ENCODE measurements at regions not wholly inside any gene's neighbourhood (a gene's known extent, or its start where the extent isn't known, plus 50 kb on each side); places are given as distances from the start of the nearest gene placed in this dataset.
"Not testable (repeated sequence)": the region's sequence is repeated elsewhere in the genome, so short reads cannot be mapped to it uniquely, and the experiment has no call there.

DNA sequence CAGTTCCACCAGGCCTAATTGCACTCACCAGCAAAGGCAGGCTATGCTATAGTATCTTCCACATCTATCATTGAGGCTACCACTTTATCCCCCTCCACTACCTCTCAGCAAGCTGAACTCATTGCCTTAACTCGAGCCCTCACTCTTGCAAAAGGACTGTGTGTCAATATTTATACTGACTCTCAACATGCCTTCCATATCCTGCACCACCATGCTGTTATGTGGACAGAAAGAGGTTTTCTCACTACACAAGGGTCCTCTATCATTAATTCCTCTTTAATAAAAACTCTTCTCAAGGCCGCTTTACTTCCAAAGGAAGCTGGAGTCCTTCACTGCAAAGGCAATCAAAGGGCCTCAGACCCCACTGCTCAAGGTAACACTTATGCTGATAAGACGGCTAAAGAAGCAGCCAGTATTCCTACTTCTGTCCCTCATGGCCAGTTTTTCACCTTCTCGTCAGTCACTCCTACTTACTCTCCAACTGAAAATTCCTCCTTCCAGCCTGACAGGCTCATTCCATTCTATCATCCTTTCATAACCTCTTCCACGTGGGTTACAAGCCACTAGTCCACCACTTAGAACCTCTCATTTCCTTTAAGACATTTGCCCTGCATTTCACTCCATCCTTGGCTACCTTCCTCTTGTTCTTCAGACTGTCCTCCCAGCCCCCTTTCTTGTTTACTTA, 1110.9 kb upstream of the TMEM132C start:
- TF ChIP-seq, protein P1, sequence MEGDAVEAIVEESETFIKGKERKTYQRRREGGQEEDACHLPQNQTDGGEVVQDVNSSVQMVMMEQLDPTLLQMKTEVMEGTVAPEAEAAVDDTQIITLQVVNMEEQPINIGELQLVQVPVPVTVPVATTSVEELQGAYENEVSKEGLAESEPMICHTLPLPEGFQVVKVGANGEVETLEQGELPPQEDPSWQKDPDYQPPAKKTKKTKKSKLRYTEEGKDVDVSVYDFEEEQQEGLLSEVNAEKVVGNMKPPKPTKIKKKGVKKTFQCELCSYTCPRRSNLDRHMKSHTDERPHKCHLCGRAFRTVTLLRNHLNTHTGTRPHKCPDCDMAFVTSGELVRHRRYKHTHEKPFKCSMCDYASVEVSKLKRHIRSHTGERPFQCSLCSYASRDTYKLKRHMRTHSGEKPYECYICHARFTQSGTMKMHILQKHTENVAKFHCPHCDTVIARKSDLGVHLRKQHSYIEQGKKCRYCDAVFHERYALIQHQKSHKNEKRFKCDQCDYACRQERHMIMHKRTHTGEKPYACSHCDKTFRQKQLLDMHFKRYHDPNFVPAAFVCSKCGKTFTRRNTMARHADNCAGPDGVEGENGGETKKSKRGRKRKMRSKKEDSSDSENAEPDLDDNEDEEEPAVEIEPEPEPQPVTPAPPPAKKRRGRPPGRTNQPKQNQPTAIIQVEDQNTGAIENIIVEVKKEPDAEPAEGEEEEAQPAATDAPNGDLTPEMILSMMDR (IDR thresholded peaks at IDR 0.05; ENCODE audit: extremely low read depth in 1 of 2, insufficient read depth in 1 of 2, low read depth in 1 of 2, low read length in 2 of 2), result not testable (repeated sequence)
- TF ChIP-seq POLR2A (IDR thresholded peaks at IDR 0.05; ENCODE audit: low read depth, low read length); EZH2 (IDR thresholded peaks at IDR 0.05; ENCODE audit: borderline replicate concordance, low read depth, low read length, severe bottlenecking): not testable (repeated sequence)
- TF ChIP-seq, protein P2, sequence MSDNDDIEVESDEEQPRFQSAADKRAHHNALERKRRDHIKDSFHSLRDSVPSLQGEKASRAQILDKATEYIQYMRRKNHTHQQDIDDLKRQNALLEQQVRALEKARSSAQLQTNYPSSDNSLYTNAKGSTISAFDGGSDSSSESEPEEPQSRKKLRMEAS (IDR thresholded peaks at IDR 0.05; ENCODE audit: insufficient read depth, insufficient read length), result not testable (repeated sequence)

All from endothelial cell of umbilical vein (primary cell).